SK-N-SH treated with all-trans-retinoic acid at 6 μM for 48 hours (cell line): ENCODE measurements at regions not wholly inside any gene's neighbourhood (a gene's known extent, or its start where the extent isn't known, plus 50 kb on each side); places are given as distances from the start of the nearest gene placed in this dataset.

ENCODE experiments used
- CREB5 ChIP-seq: fragments of 250-450 bp; sonication (Bioruptor Pico); IDR thresholded peaks from 2 replicates; pipeline ENCODE4 v1.5.1; 2020; ENCODE audit warnings: low read depth, mild to moderate bottlenecking, moderate library complexity
- CSDC2 ChIP-seq: fragments of 250-450 bp; sonication (Bioruptor Pico); IDR thresholded peaks from 2 replicates; pipeline ENCODE4 v1.5.0; 2020; ENCODE audit warnings: mild to moderate bottlenecking, moderate library complexity
- GLIS3 ChIP-seq: fragments of 250-450 bp; sonication (Bioruptor Pico); IDR thresholded peaks from 2 replicates; pipeline ENCODE4 v1.5.0; 2020; ENCODE audit warnings: mild to moderate bottlenecking, moderate library complexity
- OSR1 ChIP-seq: fragments of 250-450 bp; sonication (Bioruptor Pico); IDR thresholded peaks from 2 replicates; pipeline ENCODE4 v1.8.0; 2022; ENCODE audit warnings: moderate library complexity, mild to moderate bottlenecking, inconsistent platforms
- PATZ1 ChIP-seq: fragments of 250-450 bp; sonication (Bioruptor Pico); IDR thresholded peaks from 2 replicates; pipeline ENCODE4 v1.8.0; 2020; ENCODE audit warnings: mild to moderate bottlenecking, moderate library complexity, borderline replicate concordance
- POU6F1 ChIP-seq: fragments of 250-450 bp; sonication (Bioruptor Pico); IDR thresholded peaks from 2 replicates; pipeline ENCODE4 v1.8.0; 2021; ENCODE audit warnings: low read depth, mild to moderate bottlenecking, moderate library complexity, borderline replicate concordance
- PPARA ChIP-seq: fragments of 250-450 bp; sonication (Bioruptor Pico); IDR thresholded peaks from 2 replicates; pipeline ENCODE4 v1.5.0; 2020; ENCODE audit warnings: mild to moderate bottlenecking, borderline replicate concordance
- RARB ChIP-seq: fragments of 250-450 bp; sonication (Bioruptor Pico); IDR thresholded peaks from 2 replicates; pipeline ENCODE4 v1.8.0; 2021; ENCODE audit warnings: mild to moderate bottlenecking, moderate library complexity
- SNAI2 ChIP-seq: fragments of 250-450 bp; sonication (Bioruptor Pico); IDR thresholded peaks from 2 replicates; pipeline ENCODE4 v1.5.0; 2020; ENCODE audit warnings: mild to moderate bottlenecking, moderate library complexity
- ZFP3 ChIP-seq: fragments of 250-450 bp; sonication (Bioruptor Pico); IDR thresholded peaks from 2 replicates; pipeline ENCODE4 v1.5.0; 2020; ENCODE audit warnings: mild to moderate bottlenecking, moderate library complexity
- ZNF565 ChIP-seq: fragments of 450-650 bp; formaldehyde crosslinking; conservative IDR thresholded peaks from 2 replicates; pipeline ENCODE4 v1.5.0; 2020; ENCODE audit warnings: low read depth, mild to moderate bottlenecking, moderate library complexity

GRCh38 chr13:48784916-48785548 is 131.3 kb downstream of the CYSLTR2 start:
- TF ChIP-seq GLIS3 (CRISPR knock-in tag) (no peak), PATZ1 (CRISPR knock-in tag) (no peak), OSR1 (CRISPR knock-in tag) (no peak), RARB (CRISPR knock-in tag) (no peak), PPARA (no peak), ZNF565 (no peak), SNAI2 (CRISPR knock-in tag) (no peak), CSDC2 (CRISPR knock-in tag) (no peak), ZFP3 (CRISPR knock-in tag) (no peak), POU6F1 (CRISPR knock-in tag) (no peak), CREB5 (CRISPR knock-in tag) (no peak)
